HG03457 (cell line): ENCODE measurements at regions not wholly inside any gene's neighbourhood (a gene's known extent, or its start where the extent isn't known, plus 50 kb on each side); places are given as distances from the start of the nearest gene placed in this dataset.
"Not testable (repeated sequence)": the region's sequence is repeated elsewhere in the genome, so short reads cannot be mapped to it uniquely, and the experiment has no call there.

ENCODE experiments used
- ATAC-seq: cut with Tn5 transposase; IDR thresholded peaks from one replicate; pipeline ENCODE4 v1.9.1; 2021; ENCODE audit warnings: moderate number of reproducible peaks; ENCODE audit not compliant: unreplicated experiment

DNA sequence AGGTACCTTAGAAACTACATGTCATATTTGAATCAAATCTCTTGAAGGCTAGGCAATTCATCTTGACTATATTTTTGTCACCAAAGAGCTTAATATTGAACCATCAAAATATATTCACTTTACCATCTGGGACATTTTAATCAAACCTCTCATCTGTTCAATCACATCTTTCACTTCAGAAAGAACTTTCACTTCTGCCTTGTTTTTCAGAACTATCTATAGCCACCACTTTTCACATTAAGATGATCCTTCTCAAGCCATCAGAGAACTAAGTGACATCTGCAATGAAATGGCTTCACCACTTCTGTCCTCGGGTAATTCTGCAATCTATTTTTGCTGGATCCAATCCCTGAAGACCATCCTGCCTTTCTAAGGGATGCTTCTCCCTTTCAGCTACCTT is 57.8 kb downstream of the OR2B2 start:
- ATAC-seq, result no peak

DNA sequence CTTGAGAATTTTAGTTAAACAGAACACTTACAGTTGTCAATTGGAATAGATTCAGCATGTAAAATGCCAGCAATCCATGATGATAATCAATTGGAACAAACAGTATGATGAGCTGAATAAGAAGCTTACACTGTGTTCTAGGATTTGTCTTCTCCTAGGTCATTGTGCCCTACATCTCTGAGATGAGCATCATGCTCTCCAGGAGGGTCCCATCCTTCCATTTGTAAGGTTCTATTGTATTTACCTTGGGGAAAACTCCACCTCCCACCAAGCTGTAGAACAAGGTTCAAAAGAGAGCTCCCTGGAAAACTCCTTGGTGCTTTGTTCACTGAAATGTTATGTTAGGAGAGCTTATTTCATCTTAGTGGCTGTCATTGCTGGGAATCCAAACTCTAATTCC is 60.8 kb downstream of the OR2B2 start:
- ATAC-seq, result no peak

DNA sequence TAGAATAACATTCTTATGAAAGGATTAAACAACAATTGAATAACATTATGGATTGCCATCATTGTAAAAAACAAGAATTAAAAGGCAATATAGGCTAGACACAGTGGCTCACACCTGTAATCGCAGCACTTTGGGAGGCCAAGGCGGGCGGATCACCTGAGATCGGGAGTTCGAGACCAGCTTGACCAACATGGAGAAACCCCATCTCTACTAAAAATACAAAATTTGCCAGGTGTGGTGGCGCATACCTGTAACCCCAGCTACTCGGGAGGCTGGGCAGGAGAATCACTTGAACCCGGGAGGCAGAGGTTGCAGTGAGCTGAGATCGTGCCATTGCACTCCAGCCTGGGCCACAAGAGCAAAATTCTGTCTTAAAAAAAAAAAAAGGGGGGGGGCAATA is 63.2 kb downstream of the OR2B2 start:
- not testable (repeated sequence) for ATAC-seq

DNA sequence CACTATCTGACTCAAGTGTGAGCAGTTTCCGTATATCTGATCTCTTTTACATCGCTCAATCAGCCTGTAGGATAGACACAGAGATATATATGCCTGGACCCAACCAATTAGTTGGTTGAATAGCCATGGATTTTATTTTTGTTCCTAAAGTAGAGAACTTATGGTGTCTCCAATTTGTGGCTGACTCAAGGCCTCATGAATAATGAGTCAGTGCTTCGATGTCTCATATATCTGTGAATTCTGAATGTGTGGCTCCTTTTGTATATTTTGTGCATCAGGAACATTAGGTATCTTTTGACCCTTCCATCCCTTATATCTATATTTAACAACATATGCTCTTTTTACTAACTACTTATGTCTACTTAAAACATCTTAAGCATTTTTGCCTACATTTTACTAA is 64.5 kb downstream of the OR2B2 start:
- no peak for ATAC-seq

DNA sequence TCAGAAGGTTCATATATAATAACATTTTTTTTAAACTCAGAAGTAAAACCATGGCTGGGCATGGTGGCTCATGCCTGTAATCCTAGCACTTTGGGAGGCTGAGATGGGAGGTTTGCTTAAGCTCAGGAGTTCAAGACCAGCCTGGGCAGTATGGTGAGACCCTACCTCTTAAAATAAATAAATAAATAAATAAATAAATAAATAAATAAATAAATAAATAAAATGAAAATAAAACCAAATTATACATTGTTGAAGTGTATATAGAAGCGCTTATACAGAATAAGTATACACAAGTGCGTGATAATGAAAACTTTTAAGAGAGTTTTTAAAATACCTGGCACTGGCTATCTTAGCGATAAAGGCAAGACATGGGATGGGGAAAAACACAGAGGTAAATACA is 71.6 kb downstream of the OR2B2 start:
- ATAC-seq, result no peak

GRCh38 chr6:27839626-27840475 is 72.3 kb downstream of the OR2B2 start:
- no peak for ATAC-seq

- ATAC-seq, result no peak
Measured at GRCh38 chr6:27838945-27839625, 73.1 kb downstream of the OR2B2 start.

GRCh38 chr6:27838058-27838944 is 73.9 kb downstream of the OR2B2 start:
- peak; percentile 65 for ATAC-seq

GRCh38 chr6:27837625-27838057 is 74.6 kb downstream of the OR2B2 start:
- no peak for ATAC-seq

DNA sequence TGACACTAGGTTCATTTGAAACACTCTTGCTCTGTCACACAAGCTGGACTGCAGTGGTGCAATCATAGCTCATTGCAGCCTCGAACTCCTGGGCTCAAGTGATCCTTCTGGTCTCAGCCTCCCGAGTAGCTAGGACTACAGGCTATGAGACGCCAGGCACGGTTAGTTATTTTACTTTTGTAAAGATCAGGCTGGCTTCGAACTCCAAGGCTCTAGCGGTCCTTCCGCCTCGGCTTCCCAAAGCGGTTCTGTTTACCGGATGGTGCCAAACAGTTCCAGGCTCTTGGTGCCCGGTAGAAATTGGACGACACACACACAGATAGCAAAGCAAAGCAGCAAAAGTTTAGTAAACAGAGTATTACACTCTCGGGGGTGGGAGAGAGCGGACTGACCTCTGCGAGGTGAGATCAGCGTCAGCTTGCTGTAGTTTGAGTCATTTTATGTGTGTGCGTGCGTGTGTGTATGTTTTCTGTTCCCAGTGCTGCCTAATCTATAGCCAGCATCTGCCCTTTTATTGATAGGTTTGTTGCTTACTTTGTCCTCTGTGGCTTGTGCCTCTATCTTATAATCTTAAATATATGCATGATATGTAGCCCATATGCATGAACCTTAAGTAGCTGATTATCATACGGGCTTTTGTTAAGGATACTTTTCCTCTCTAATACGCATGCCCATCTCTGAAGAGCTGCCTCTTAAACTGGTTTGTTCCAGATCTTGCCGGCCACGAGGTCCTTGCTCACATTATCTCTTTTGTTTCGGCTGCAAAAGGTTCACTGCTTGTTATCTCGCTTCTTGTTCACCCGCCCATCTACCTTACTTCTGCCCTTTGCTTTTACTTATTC is 75.2 kb downstream of the OR2B2 start:
- peak; percentile 27 for ATAC-seq

DNA sequence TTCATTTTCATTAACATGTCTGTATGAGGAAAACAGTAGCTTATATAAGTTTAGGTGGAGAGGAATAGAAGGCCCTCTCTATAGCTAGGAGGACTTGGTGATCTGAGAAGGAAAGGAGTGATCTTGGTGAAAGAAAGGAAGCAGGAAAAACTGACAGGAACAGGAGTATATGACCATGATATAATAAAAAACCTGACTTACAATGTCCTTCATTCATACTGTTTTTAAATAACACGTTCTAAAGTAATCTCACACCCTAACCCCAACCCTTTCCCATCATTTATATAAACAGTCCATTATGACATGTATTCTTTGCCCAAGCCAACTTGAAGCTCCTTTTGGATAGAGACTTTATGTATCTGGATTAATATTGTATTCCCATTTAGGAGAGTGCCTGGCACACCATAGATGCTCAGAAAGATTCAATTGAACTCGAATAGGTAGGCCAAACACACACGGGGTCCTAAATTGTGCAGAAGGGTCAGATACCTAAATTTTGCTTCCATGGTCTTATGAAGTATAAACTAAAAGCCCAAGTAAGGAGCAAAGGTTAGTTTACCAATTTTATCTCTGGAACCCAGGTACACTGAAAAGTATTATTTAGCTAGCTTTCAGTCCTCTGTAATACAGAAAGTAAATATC is 75.9 kb downstream of the OR2B2 start:
- ATAC-seq, result no peak

- no peak for ATAC-seq
Measured at GRCh38 chr6:27834879-27835549, 77.2 kb downstream of the OR2B2 start.

- no peak for ATAC-seq
Measured at GRCh38 chr6:27834384-27834783, 77.8 kb downstream of the OR2B2 start.

GRCh38 chr6:27831434-27832081 is 80.6 kb downstream of the OR2B2 start:
- ATAC-seq, result peak; percentile 61

- peak; percentile 48 for ATAC-seq
Measured at GRCh38 chr6:27830600-27831433, 81.4 kb downstream of the OR2B2 start.

DNA sequence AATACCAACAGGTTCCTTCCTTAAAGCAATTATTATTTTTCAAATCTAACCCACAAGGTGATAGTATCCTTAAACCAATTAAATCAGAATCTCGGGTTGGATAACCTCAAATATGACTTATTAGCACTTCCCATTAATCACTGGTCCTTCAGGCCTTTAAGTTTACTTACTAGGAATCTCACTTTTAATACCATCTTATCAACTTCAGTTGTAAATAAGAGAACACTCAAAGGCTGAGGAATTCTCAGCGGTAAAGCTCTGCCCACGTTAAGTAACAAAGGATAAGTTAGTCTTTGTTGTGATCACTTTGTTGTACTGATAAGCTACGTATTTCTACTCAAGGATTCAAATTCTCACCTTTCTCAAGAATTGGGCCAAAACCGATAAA is 82.0 kb downstream of the OR2B2 start:
- no peak for ATAC-seq

DNA sequence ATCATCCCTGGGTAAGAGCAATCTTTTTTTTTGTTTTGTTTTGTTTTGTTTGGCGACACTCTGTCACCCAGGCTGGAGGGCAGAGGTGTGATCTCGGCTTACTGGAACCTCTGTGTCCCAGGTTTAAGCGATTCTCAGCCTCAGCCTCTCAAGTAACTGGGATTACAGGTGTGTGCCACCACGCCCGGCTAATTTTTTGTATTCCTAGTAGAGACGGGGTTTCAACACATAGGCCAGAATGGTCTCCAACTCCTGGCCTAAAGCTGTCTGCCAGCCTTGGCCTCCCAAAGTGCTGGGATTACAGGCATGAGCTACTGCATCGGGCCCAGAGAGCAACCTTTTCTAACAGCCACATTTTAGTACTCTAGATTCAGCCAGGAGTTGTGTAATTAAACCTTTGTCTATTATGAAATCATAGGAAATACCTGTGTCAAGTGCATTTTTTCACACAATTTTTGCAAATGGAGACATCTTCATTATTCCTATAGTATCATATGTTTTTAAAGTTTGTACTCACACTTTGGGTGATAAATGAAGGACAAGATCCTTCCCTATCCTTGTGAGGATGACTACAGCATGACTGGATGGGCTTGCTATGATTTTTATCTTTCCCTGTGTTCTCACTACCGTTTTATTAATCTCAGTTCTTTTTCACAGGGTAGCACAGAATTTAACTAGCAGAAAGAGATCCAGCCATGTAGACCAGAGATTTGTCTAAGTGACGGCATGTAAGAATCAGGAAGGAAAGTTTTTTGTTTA is 82.6 kb downstream of the OR2B2 start:
- ATAC-seq, result no peak
